CD8-positive, alpha-beta memory T cell (primary cell): ENCODE measurements at regions not wholly inside any gene's neighbourhood (a gene's known extent, or its start where the extent isn't known, plus 50 kb on each side); places are given as distances from the start of the nearest gene placed in this dataset.

ENCODE experiments used
- CTCF ChIA-PET: fragments of 350-600 bp; sonication (Branson Sonifier 250); formaldehyde crosslinking; loops from one replicate; lab custom pipeline; 2021; ENCODE audit warnings: antibody characterized with exemption; lab: Charles Lee
- POLR2A ChIA-PET: fragments of 350-600 bp; sonication (Branson Sonifier 250); formaldehyde crosslinking; loops from one replicate; lab custom pipeline; 2021; ENCODE audit warnings: antibody characterized with exemption; lab: Charles Lee
- DNase-seq, 5 donors: peaks; one replicate each; pipeline versions ENCODE4 v3.0.0 to v3.0.0-alpha.2; 2020 to 2022; ENCODE audit warnings: mixed read lengths in 1 of 5
- H3K27ac ChIP-seq: one replicate; pipeline ENCODE4 v1.7.0; 2013; ENCODE audit warnings: low read depth, mild to moderate bottlenecking, low read length, moderate library complexity
- H3K27me3 ChIP-seq: 2 replicates; pipeline ENCODE4 v1.7.0; 2013; ENCODE audit warnings: low read length, mild to moderate bottlenecking; ENCODE audit not compliant: insufficient read depth, poor library complexity, severe bottlenecking
- H3K36me3 ChIP-seq: 2 replicates; pipeline ENCODE4 v1.7.0; 2013; ENCODE audit warnings: mild to moderate bottlenecking, low read length, moderate library complexity; ENCODE audit not compliant: insufficient read depth
- H3K4me1 ChIP-seq: 2 replicates; pipeline ENCODE4 v1.7.0; 2013; ENCODE audit warnings: mild to moderate bottlenecking, low read length, moderate library complexity; ENCODE audit not compliant: insufficient read depth
- H3K4me3 ChIP-seq: 2 replicates; pipeline ENCODE4 v1.7.0; 2013; ENCODE audit warnings: mild to moderate bottlenecking, low read length
- H3K9me3 ChIP-seq: 2 replicates; pipeline ENCODE4 v1.7.0; 2013; ENCODE audit warnings: mild to moderate bottlenecking, low read length
- H3K27ac Mint-ChIP-seq, 8 donors: one replicate each; pipeline ENCODE4 v1.8.0; 2020 to 2021; ENCODE audit warnings: mixed read lengths in 8 of 8, mild to moderate bottlenecking in 6 of 8, inconsistent platforms in 3 of 8, moderate library complexity in 3 of 8
- H3K27me3 Mint-ChIP-seq, 2 donors: one replicate each; pipeline ENCODE4 v1.8.0; 2020 to 2021; ENCODE audit warnings: mixed read lengths in 2 of 2, mild to moderate bottlenecking in 1 of 2, moderate library complexity in 1 of 2
- H3K36me3 Mint-ChIP-seq, 3 donors: one replicate each; pipeline ENCODE4 v1.8.0; 2020 to 2021; ENCODE audit warnings: mixed read lengths in 3 of 3, inconsistent platforms in 1 of 3, mild to moderate bottlenecking in 1 of 3
- H3K4me1 Mint-ChIP-seq, 3 donors: one replicate each; pipeline ENCODE4 v1.8.0; 2020 to 2021; ENCODE audit warnings: mixed read lengths in 3 of 3, inconsistent platforms in 1 of 3, mild to moderate bottlenecking in 1 of 3
- H3K4me3 Mint-ChIP-seq, 7 donors: one replicate each; pipeline ENCODE4 v1.8.0; 2020 to 2021; ENCODE audit warnings: mixed read lengths in 7 of 7, mild to moderate bottlenecking in 6 of 7, moderate library complexity in 4 of 7, inconsistent platforms in 2 of 7
- H3K9me3 Mint-ChIP-seq, 5 donors: one replicate each; pipeline ENCODE4 v1.8.0; 2020 to 2022; ENCODE audit warnings: mixed read lengths in 5 of 5, mild to moderate bottlenecking in 3 of 5, moderate library complexity in 2 of 5, inconsistent platforms in 1 of 5

DNA sequence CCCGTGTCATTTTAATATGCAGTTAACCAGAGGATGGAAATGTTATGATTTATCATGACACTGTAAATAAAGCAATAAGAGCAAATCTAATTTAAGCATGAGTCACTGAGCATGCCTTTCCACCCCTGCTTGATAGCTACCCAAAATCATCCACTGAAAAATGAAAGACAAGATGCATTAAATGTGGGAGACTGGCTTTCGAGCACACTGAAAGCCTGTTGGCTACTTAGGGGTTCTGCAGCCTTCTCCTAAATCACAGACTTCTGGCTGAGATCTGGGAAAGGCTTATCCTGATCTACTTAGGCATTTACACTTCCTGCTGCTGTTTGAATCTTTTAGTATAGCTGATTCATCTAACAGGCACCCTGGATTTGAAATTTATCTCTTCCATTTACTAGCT lies 778.3 kb upstream of the CDH7 start:
- no peaks in the 10 kb centered on the region for H3K4me1 ChIP-seq
- DNase-seq = no peak
- H3K27me3 ChIP-seq = no peaks in the 10 kb centered on the region
- Mint-ChIP-seq H3K27ac (no peak overlapping the region), H3K4me3 (no peak overlapping the region), H3K9me3 (peaks cover 1 to 13% (median 5%) of the 10 kb centered on the region in 5 donors), H3K36me3 (no peaks in the 10 kb centered on the region), H3K27me3 (no peaks in the 10 kb centered on the region), H3K4me1 (no peaks in the 10 kb centered on the region)
- H3K4me3 ChIP-seq = no peak overlapping the region
- H3K9me3 ChIP-seq = no peaks in the 10 kb centered on the region
- H3K36me3 ChIP-seq = no peaks in the 10 kb centered on the region
- POLR2A ChIA-PET = no interaction called here
- no peak overlapping the region for H3K27ac ChIP-seq
- CTCF ChIA-PET = interaction anchor here (0.9 kb wide), 1 partner anchor 49 kb away, joined by 3 read pairs; no protein-coding TSS in a partner anchor

DNA sequence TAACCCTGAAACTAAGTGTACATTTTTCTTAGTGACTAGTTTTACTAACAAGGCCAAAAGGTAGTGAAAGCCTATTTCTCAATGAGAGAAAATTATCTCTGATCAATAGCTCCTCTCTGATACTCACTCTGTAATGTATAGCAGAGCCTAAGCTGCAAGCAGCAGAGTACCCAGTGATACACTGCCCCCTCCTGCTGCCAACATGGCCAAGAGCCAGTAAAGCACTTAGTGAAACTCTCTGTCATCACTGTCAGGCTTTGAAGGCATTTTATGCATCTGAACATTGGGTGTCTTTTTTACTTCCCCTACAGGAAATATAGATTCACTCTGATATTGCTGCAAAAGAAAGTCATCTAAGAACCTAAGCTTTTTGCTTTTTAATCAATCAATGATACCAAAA lies 784.1 kb upstream of the CDH7 start:
- no peak overlapping the region for H3K27ac ChIP-seq
- no peak for DNase-seq
- CTCF ChIA-PET = no interaction called here
- no peaks in the 10 kb centered on the region for H3K36me3 Mint-ChIP-seq
- no peak overlapping the region for H3K27ac Mint-ChIP-seq
- POLR2A ChIA-PET = no interaction called here
- peaks cover 0 to 24% (median 4%) of the 10 kb centered on the region in 5 donors for H3K9me3 Mint-ChIP-seq
- no peaks in the 10 kb centered on the region for H3K9me3 ChIP-seq
- no peaks in the 10 kb centered on the region for H3K4me1 ChIP-seq
- no peak overlapping the region for H3K4me3 ChIP-seq
- no peaks in the 10 kb centered on the region for H3K27me3 Mint-ChIP-seq
- no peaks in the 10 kb centered on the region for H3K27me3 ChIP-seq
- H3K36me3 ChIP-seq = no peaks in the 10 kb centered on the region
- no peak overlapping the region for H3K4me3 Mint-ChIP-seq
- H3K4me1 Mint-ChIP-seq = no peaks in the 10 kb centered on the region

DNA sequence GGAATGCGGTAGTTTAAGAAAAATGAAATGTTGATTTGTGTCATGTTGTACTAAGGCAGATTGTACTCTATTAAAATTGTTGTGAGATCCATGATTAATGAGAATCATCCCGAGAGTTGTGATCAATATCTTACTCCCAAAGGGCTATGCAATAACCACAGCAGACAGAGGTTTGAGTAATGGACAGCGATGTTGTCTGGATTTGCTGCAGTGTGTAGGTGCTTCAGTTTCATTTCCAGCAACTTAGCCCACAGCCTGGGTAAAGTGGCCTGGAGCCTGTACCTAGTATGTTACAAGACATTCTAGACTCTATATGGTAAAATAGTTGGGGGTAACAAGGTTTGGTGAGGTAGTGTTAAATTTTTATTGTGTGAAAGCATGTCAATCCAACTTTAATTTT lies 794.3 kb upstream of the CDH7 start:
- ChIA-PET POLR2A (no interaction called here), CTCF (no interaction called here)
- Mint-ChIP-seq H3K9me3 (peaks cover 2 to 20% (median 2%) of the 10 kb centered on the region in 5 donors), H3K4me1 (no peaks in the 10 kb centered on the region), H3K4me3 (no peak overlapping the region), H3K27me3 (no peaks in the 10 kb centered on the region), H3K27ac (no peak overlapping the region), H3K36me3 (no peaks in the 10 kb centered on the region)
- no peaks in the 10 kb centered on the region for H3K4me1 ChIP-seq
- no peak overlapping the region for H3K4me3 ChIP-seq
- H3K9me3 ChIP-seq = no peaks in the 10 kb centered on the region
- no peak overlapping the region for H3K27ac ChIP-seq
- no peaks in the 10 kb centered on the region for H3K27me3 ChIP-seq
- no peak for DNase-seq
- no peaks in the 10 kb centered on the region for H3K36me3 ChIP-seq

DNA sequence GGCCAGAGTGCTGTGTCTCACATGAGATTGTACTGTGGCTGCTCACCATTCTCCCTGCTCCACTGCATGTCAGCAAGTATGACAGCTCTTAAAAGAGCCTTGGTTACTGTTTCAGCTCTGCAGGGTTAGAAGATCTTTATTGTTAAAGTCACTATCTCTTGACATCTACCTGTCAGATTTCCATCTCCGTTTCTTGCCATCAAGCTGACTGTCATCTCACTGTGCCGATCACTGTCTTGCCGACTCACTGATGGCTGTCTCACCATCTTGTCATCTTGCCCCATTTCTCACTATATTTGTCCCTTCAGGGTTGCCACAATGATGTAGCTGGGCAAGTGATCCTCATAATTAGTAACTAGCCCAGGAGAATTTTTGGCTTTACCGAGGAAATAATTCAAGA lies 800.9 kb upstream of the CDH7 start:
- CTCF ChIA-PET = no interaction called here
- no peaks in the 10 kb centered on the region for H3K9me3 ChIP-seq
- no peaks in the 10 kb centered on the region for H3K4me1 Mint-ChIP-seq
- no peak overlapping the region for H3K27ac Mint-ChIP-seq
- H3K4me3 Mint-ChIP-seq = no peak overlapping the region
- DNase-seq = no peak
- peaks cover 0 to 2% of the 10 kb centered on the region in 2 donors for H3K27me3 Mint-ChIP-seq
- H3K36me3 Mint-ChIP-seq = no peaks in the 10 kb centered on the region
- POLR2A ChIA-PET = no interaction called here
- H3K9me3 Mint-ChIP-seq = peaks cover 11 to 40% (median 19%) of the 10 kb centered on the region in 5 donors
- no peak overlapping the region for H3K27ac ChIP-seq
- no peaks in the 10 kb centered on the region for H3K27me3 ChIP-seq
- no peaks in the 10 kb centered on the region for H3K4me1 ChIP-seq
- H3K4me3 ChIP-seq = no peak overlapping the region
- no peaks in the 10 kb centered on the region for H3K36me3 ChIP-seq

DNA sequence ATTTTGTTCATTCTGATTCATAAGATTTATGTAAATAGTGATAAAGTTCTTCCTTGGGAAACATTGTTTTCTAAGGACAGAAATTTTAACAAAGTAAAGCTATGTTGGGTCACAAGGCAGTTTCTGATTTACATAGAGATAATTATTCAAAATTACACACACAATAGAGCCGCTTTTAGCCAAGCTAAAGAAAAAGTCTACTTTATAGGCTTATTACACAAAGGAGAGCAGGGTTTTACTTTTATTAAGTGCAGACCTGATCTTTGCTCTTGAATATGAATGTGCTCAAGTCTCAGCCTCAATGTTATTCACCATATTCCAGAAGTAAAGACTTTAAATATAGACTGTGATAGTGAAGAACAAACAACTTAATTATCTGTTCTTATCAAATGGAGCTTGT lies 787.8 kb upstream of the LINC00305 start:
- no peaks in the 10 kb centered on the region for H3K36me3 ChIP-seq
- CTCF ChIA-PET = no interaction called here
- H3K27ac ChIP-seq = no peak overlapping the region
- Mint-ChIP-seq H3K9me3 (peaks cover 2 to 23% (median 6%) of the 10 kb centered on the region in 5 donors), H3K4me1 (no peaks in the 10 kb centered on the region), H3K36me3 (no peaks in the 10 kb centered on the region), H3K27me3 (no peaks in the 10 kb centered on the region), H3K27ac (no peak overlapping the region), H3K4me3 (no peak overlapping the region)
- no peaks in the 10 kb centered on the region for H3K27me3 ChIP-seq
- H3K9me3 ChIP-seq = no peaks in the 10 kb centered on the region
- no peak overlapping the region for H3K4me3 ChIP-seq
- no peaks in the 10 kb centered on the region for H3K4me1 ChIP-seq
- no peak for DNase-seq
- POLR2A ChIA-PET = interaction anchor here (1.0 kb wide), 1 partner anchor 1181 kb away, joined by 3 read pairs; no protein-coding TSS in a partner anchor

DNA sequence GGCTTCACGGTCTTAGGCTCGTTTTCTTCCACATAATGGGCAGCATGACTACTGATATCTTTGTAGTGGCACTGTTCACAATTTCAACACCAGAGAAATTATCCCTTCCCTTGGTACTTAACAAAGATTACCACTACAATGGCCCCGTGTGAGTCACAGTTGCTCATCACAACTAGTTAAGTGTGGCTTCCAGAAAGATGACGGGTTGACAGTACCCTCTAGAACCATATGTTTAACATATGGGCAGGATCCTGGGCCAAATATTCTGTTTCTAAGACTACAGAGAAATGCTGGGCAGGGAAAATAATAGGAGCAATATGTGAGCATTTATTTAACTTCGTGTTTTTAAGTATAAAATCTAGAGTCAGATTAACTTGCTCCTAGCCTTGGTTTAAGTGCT lies 780.1 kb upstream of the LINC00305 start:
- Histone ChIP-seq H3K4me1 (no peaks in the 10 kb centered on the region), H3K27ac (no peak overlapping the region), H3K4me3 (no peak overlapping the region), H3K36me3 (no peaks in the 10 kb centered on the region), H3K27me3 (no peaks in the 10 kb centered on the region), H3K9me3 (no peaks in the 10 kb centered on the region)
- Mint-ChIP-seq H3K4me1 (no peaks in the 10 kb centered on the region), H3K27ac (no peak overlapping the region), H3K9me3 (peaks cover 0 to 14% (median 11%) of the 10 kb centered on the region in 5 donors), H3K27me3 (no peaks in the 10 kb centered on the region), H3K4me3 (no peak overlapping the region), H3K36me3 (no peaks in the 10 kb centered on the region)
- no peak for DNase-seq
- ChIA-PET CTCF (no interaction called here), POLR2A (no interaction called here)

DNA sequence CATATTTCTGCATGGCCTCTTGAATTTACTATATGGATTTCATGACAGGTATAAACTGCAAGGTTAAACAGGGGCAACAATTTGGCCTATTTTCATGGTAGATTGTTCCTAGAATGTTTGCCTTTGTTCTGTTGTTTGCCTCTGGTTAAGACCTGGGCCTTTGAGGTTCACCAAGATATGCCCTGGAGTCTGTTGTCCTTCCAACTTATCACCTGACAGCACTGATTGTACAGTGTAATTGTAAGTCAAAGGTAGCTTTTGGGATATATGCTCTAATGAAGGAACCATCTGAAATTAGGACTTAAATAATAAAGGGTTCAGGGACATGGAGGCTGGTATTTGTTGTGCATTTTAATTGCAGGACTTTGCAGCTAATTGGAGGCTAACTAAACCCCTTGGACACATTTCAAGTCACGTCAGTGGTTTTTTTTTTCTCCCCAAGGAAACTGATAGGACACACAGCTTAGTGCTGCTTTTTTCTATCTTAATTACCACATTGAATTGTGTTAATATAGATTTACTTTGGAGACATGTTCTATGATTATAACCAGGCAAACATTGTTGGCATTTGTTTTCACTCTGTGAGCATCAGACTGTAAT lies 771.2 kb upstream of the LINC00305 start:
- Histone ChIP-seq H3K27ac (no peak overlapping the region), H3K4me3 (no peak overlapping the region), H3K27me3 (no peaks in the 10 kb centered on the region), H3K9me3 (no peaks in the 10 kb centered on the region), H3K36me3 (no peaks in the 10 kb centered on the region), H3K4me1 (no peaks in the 10 kb centered on the region)
- Mint-ChIP-seq H3K27me3 (no peaks in the 10 kb centered on the region), H3K27ac (no peak overlapping the region), H3K4me1 (no peaks in the 10 kb centered on the region), H3K36me3 (no peaks in the 10 kb centered on the region), H3K9me3 (peaks cover 0 to 10% (median 8%) of the 10 kb centered on the region in 5 donors), H3K4me3 (no peak overlapping the region)
- no peak for DNase-seq
- POLR2A ChIA-PET = no interaction called here
- CTCF ChIA-PET = no interaction called here

DNA sequence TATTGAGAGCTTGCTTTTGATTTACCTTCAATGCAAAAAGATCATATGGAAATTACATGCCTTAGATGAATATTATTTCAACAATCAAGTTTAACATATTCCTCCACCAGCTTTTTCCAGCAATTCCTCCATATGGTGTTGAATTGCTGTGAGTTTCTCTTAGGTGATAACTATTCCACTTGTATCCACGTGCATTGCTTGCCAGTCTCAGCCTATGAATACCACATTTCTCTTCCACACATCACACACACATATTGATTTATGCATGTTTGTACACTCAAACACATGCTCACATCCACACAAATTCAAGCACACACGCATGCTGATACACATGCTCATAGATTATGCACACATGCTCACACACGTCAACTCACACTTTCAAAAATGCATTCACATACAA lies 770.0 kb upstream of the LINC00305 start:
- Mint-ChIP-seq H3K27ac (no peak overlapping the region), H3K9me3 (peaks cover under 1 to 12% (median 5%) of the 10 kb centered on the region in 5 donors), H3K4me3 (no peak overlapping the region), H3K4me1 (no peaks in the 10 kb centered on the region), H3K36me3 (no peaks in the 10 kb centered on the region), H3K27me3 (no peaks in the 10 kb centered on the region)
- Histone ChIP-seq H3K4me1 (no peaks in the 10 kb centered on the region), H3K27ac (no peak overlapping the region), H3K27me3 (no peaks in the 10 kb centered on the region), H3K9me3 (no peaks in the 10 kb centered on the region), H3K4me3 (no peak overlapping the region), H3K36me3 (no peaks in the 10 kb centered on the region)
- POLR2A ChIA-PET = no interaction called here
- no peak for DNase-seq
- CTCF ChIA-PET = no interaction called here
